H1 (cell line): ENCODE measurements at regions not wholly inside any gene's neighbourhood (a gene's known extent, or its start where the extent isn't known, plus 50 kb on each side); places are given as distances from the start of the nearest gene placed in this dataset.

ENCODE experiments used
- CTCF ChIA-PET: fragments of 300-600 bp; sonication (Branson Sonifier 250); formaldehyde crosslinking; loops from one replicate; lab custom pipeline; 2021; ENCODE audit not compliant: partially characterized antibody; lab: Charles Lee
- POLR2A ChIA-PET: fragments of 300-600 bp; sonication (Branson Sonifier 250); formaldehyde crosslinking; loops from one replicate; lab custom pipeline; 2021; ENCODE audit warnings: inconsistent platforms; ENCODE audit not compliant: partially characterized antibody; lab: Charles Lee
- DNase-seq, 2 experiments: peaks; one replicate each; pipeline versions ENCODE4 v3.0.0 to v3.0.0-alpha.2; 2010 to 2022; ENCODE audit warnings: low spot score in 2 of 2, low read depth in 1 of 2, mixed read lengths in 1 of 2
- FAIRE-seq: peaks from 2 replicates; lab custom pipeline; 2011; peaks lifted over from hg19 to GRCh38; lab: Jason Lieb, UNC
- H2AFZ ChIP-seq: 2 replicates; pipeline ENCODE4 v1.8.1; 2012; ENCODE audit warnings: low read length, inconsistent platforms
- H2AK5ac ChIP-seq: 2 replicates; pipeline ENCODE4 v1.6.1; 2013; ENCODE audit warnings: low read depth, low read length
- H2BK120ac ChIP-seq: replicated peaks from 2 replicates; pipeline ENCODE3; 2013; ENCODE audit warnings: low read depth, low read length, inconsistent platforms
- H2BK12ac ChIP-seq: 2 replicates; pipeline ENCODE4 v1.6.1; 2013; ENCODE audit warnings: low read depth, low read length
- H2BK15ac ChIP-seq: 2 replicates; pipeline ENCODE4 v1.6.1; 2013; ENCODE audit warnings: low read length
- H2BK20ac ChIP-seq: 2 replicates; pipeline ENCODE4 v1.6.1; 2013; ENCODE audit warnings: low read length
- H2BK5ac ChIP-seq: 2 replicates; pipeline ENCODE4 v1.6.1; 2013; ENCODE audit warnings: low read depth, low read length
- H3K14ac ChIP-seq: 2 replicates; pipeline ENCODE4 v1.6.1; 2013; ENCODE audit warnings: inconsistent platforms; ENCODE audit not compliant: insufficient read length
- H3K18ac ChIP-seq: 2 replicates; pipeline ENCODE4 v1.6.1; 2013; ENCODE audit warnings: low read length; ENCODE audit errors: extremely low read depth
- H3K23ac ChIP-seq: 2 replicates; pipeline ENCODE4 v1.6.1; 2013; ENCODE audit warnings: inconsistent platforms; ENCODE audit not compliant: insufficient read length
- H3K23me2 ChIP-seq: 2 replicates; pipeline ENCODE4 v1.6.1; 2013; ENCODE audit warnings: low read depth, low read length
- H3K27ac ChIP-seq: 2 replicates; pipeline ENCODE4 v1.6.1; 2011; ENCODE audit warnings: low read depth, low read length, inconsistent platforms
- H3K27me3 ChIP-seq, 4 experiments: replicated peaks in 1 of 4; 1 replicate in 1 of 4; 2 replicates in 3 of 4; pipeline versions ENCODE4 v1.6.1 to v1.8.1; 2011 to 2013; ENCODE audit warnings: low read length in 3 of 4, mild to moderate bottlenecking in 3 of 4, inconsistent platforms in 2 of 4, mixed read lengths in 2 of 4, moderate library complexity in 1 of 4; ENCODE audit not compliant: control insufficient read depth in 3 of 4, insufficient read depth in 3 of 4; ENCODE audit errors: extremely low read depth in 1 of 4
- H3K36me3 ChIP-seq, 4 experiments: 2 replicates each; pipeline versions ENCODE4 v1.6.1 to v1.8.1; 2011 to 2013; ENCODE audit warnings: mild to moderate bottlenecking in 4 of 4, low read length in 3 of 4, moderate library complexity in 2 of 4, control low read depth in 1 of 4, inconsistent platforms in 1 of 4; ENCODE audit not compliant: insufficient read depth in 4 of 4, control insufficient read depth in 2 of 4
- H3K4ac ChIP-seq: replicated peaks from 2 replicates; pipeline ENCODE3; 2013; ENCODE audit warnings: low read length, low read depth, mixed read lengths, inconsistent platforms; ENCODE audit not compliant: insufficient read length
- H3K4me1 ChIP-seq, 4 experiments: replicated peaks in 1 of 4; 1 replicate in 1 of 4; 2 replicates in 3 of 4; pipeline versions ENCODE4 v1.6.1 to v1.8.1; 2011 to 2013; ENCODE audit warnings: low read length in 3 of 4, inconsistent platforms in 2 of 4, mixed read lengths in 1 of 4; ENCODE audit not compliant: insufficient read depth in 4 of 4, control insufficient read depth in 3 of 4
- H3K4me2 ChIP-seq, 2 experiments: 2 replicates each; pipeline versions ENCODE4 v1.6.1 to v1.8.1; 2011 to 2013; ENCODE audit warnings: low read depth in 2 of 2, low read length in 2 of 2, control low read depth in 1 of 2, inconsistent platforms in 1 of 2, mild to moderate bottlenecking in 1 of 2; ENCODE audit not compliant: insufficient read depth in 1 of 2
- H3K4me3 ChIP-seq, 4 experiments: fragments of 200-600, 300-600 bp in 1 of 4; sonication (generic), shearing (Covaris generic), sonication (Bioruptor Twin) in 1 of 4; 2 replicates each; pipeline versions ENCODE4 v1.5.1 to v1.8.1; 2011 to 2016; ENCODE audit warnings: low read length in 4 of 4, low read depth in 3 of 4, control low read depth in 2 of 4, inconsistent platforms in 2 of 4, mild to moderate bottlenecking in 2 of 4, mixed read lengths in 1 of 4, moderate library complexity in 1 of 4; ENCODE audit not compliant: insufficient read depth in 2 of 4; ENCODE audit errors: extremely low read depth in 1 of 4
- H3K56ac ChIP-seq: replicated peaks from 2 replicates; pipeline ENCODE3; 2013; ENCODE audit warnings: low read depth, mild to moderate bottlenecking, mixed read lengths, low read length, inconsistent platforms; ENCODE audit not compliant: insufficient read length
- H3K79me1 ChIP-seq: 2 replicates; pipeline ENCODE4 v1.6.1; 2013; ENCODE audit warnings: low read depth, low read length, control low read depth
- H3K79me2 ChIP-seq, 2 experiments: 2 replicates each; pipeline versions ENCODE4 v1.6.1 to v1.8.1; 2012 to 2013; ENCODE audit warnings: low read length in 2 of 2, mild to moderate bottlenecking in 2 of 2, inconsistent platforms in 1 of 2; ENCODE audit not compliant: insufficient read depth in 2 of 2, control insufficient read depth in 1 of 2
- H3K9ac ChIP-seq, 4 experiments: replicated peaks in 1 of 4; 1 replicate in 1 of 4; 2 replicates in 3 of 4; pipeline versions ENCODE4 v1.6.1 to v1.8.1; 2011 to 2013; ENCODE audit warnings: low read depth in 3 of 4, low read length in 3 of 4, control low read depth in 2 of 4, mild to moderate bottlenecking in 2 of 4, moderate library complexity in 2 of 4, inconsistent platforms in 1 of 4; ENCODE audit errors: extremely low read depth in 1 of 4
- H3K9me3 ChIP-seq, 2 experiments: 2 replicates each; pipeline versions ENCODE4 v1.6.1 to v1.8.1; 2012 to 2013; ENCODE audit warnings: mild to moderate bottlenecking in 2 of 2, moderate library complexity in 2 of 2, control low read depth in 1 of 2, inconsistent platforms in 1 of 2, low read depth in 1 of 2, low read length in 1 of 2, mixed read lengths in 1 of 2; ENCODE audit not compliant: insufficient read depth in 2 of 2
- H4K20me1 ChIP-seq, 2 experiments: replicated peaks in 1 of 2; 2 replicates each; pipeline versions ENCODE3 to v1.8.1; 2011 to 2013; ENCODE audit warnings: inconsistent platforms in 2 of 2, low read length in 2 of 2, mild to moderate bottlenecking in 1 of 2; ENCODE audit not compliant: insufficient read depth in 2 of 2, control insufficient read depth in 1 of 2
- H4K5ac ChIP-seq: 2 replicates; pipeline ENCODE4 v1.6.1; 2013; ENCODE audit warnings: low read length, low read depth, mixed read lengths, inconsistent platforms; ENCODE audit not compliant: insufficient read length
- H4K8ac ChIP-seq: 2 replicates; pipeline ENCODE4 v1.8.0; 2013; ENCODE audit warnings: mild to moderate bottlenecking, moderate library complexity, low read length, inconsistent platforms; ENCODE audit not compliant: insufficient read depth; ENCODE audit errors: extremely low read depth
- H4K91ac ChIP-seq: replicated peaks from 2 replicates; pipeline ENCODE3; 2013; ENCODE audit warnings: low read length, mixed read lengths, inconsistent platforms; ENCODE audit not compliant: insufficient read length
- BRCA1 ChIP-seq: IDR thresholded peaks from 2 replicates; pipeline ENCODE4 v1.6.1; 2012; ENCODE audit warnings: low read depth, low read length, improper control_type of control experiment
- CBX5 ChIP-seq: fragments of 300-800, 300-1000 bp; sonication (generic); IDR thresholded peaks from 2 replicates; pipeline ENCODE4 v1.7.1; 2016; ENCODE audit warnings: antibody characterized with exemption, low read length, low read depth
- EGR1 ChIP-seq: IDR thresholded peaks from 2 replicates; pipeline ENCODE4 v1.6.1; 2011; ENCODE audit warnings: low read depth, low read length, borderline replicate concordance
- KDM1A ChIP-seq: fragments of 200-600, 300-600 bp; sonication (generic); IDR thresholded peaks from 2 replicates; pipeline ENCODE4 v1.7.1; 2016; ENCODE audit warnings: mild to moderate bottlenecking, low read length, borderline replicate concordance
- POLR2A ChIP-seq, 2 experiments: IDR thresholded peaks; 1 replicate in 1 of 2; 2 replicates in 1 of 2; pipeline ENCODE4 v1.6.1; 2011; ENCODE audit warnings: low read depth in 2 of 2, low read length in 2 of 2, mild to moderate bottlenecking in 2 of 2; ENCODE audit errors: control extremely low read depth in 1 of 2
- SP2 ChIP-seq: IDR thresholded peaks from 2 replicates; pipeline ENCODE4 v1.6.1; 2012; ENCODE audit warnings: mild to moderate bottlenecking, low read length, inconsistent platforms
- WGBS, 2 experiments: shearing (Covaris generic) in 1 of 2; methylation state at CpG; one replicate each; pipeline versions ENCODE4 v1.1.6 to v1.1.7; 2013 to 2015; ENCODE audit warnings: low lambda C conversion rate in 2 of 2, mixed read lengths in 2 of 2, inconsistent platforms in 1 of 2, low coverage in 1 of 2, missing lambda C conversion rate in 1 of 2; ENCODE audit not compliant: insufficient replicate concordance in 2 of 2, insufficient coverage in 1 of 2, insufficient read length in 1 of 2; ENCODE audit errors: extremely low coverage in 1 of 2, missing lambda C conversion rate in 1 of 2; 5-methylcytosine and 5-hydroxymethylcytosine counted together
- TF ChIP-seq, protein P1 (sequence below), 3 experiments: IDR thresholded peaks; 1 replicate in 2 of 3; 2 replicates in 1 of 3; pipeline versions ENCODE4 v1.5.1 to v1.6.1; 2011; ENCODE audit warnings: low read length in 3 of 3, mild to moderate bottlenecking in 3 of 3, inconsistent platforms in 2 of 3, low read depth in 1 of 3, moderate library complexity in 1 of 3; ENCODE audit not compliant: insufficient read depth in 1 of 3; ENCODE audit errors: control extremely low read depth in 1 of 3

DNA sequence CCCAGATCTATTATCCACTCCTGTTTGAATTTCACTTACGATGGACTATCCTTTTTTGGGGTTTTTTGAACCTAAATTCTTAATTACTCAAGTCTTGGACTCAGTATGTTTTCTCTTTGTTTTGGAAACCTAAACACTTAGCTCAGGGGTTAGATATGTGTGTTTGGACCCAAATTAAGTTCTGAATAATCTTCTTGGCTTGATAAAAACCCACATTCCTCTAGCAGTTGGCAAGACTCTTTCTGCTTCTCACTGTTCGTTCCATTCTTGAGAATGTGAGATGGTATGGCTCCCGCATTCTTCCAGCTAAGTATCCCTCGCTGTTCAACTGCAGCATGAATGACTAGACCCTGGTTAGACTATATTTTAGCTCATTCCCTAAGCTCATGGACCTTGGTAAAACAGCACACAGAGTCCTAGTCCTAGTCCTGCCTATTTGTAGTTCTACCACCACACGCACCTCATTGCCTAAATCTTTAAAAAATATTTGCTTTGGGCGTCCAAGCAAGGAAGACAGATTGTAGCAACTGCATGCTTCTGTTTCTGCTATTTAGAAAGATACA is 860.0 kb downstream of the RPS29 start:
- CTCF ChIA-PET = interaction anchor here (0.6 kb wide), 1 partner anchor 250 kb away, joined by 3 read pairs; no protein-coding TSS in a partner anchor
- no peak overlapping the region for H3K4me3 ChIP-seq
- H2BK12ac ChIP-seq = no peak overlapping the region
- H3K9ac ChIP-seq = no peak overlapping the region
- no peaks in the 10 kb centered on the region for H3K79me2 ChIP-seq
- no peaks in the 10 kb centered on the region for H3K23me2 ChIP-seq
- no peak overlapping the region for H2BK5ac ChIP-seq
- POLR2A ChIA-PET = no interaction called here
- no peak overlapping the region for H3K4ac ChIP-seq
- no peaks in the 10 kb centered on the region for H3K9me3 ChIP-seq
- H2AFZ ChIP-seq = peak overlapping the region; percentile 72; the same call in 1 of the 2 replicates
- H3K27me3 ChIP-seq = no peaks in the 10 kb centered on the region
- H3K4me1 ChIP-seq = no peaks in the 10 kb centered on the region
- no peaks in the 10 kb centered on the region for H3K79me1 ChIP-seq
- H4K5ac ChIP-seq = no peak overlapping the region
- no peak overlapping the region for H3K14ac ChIP-seq
- WGBS, 2 experiments = 85% methylated on average over 6 of the region's 6 CpGs; no CpG with 5 or more reads in 1 of the 2 experiments
- H3K36me3 ChIP-seq = no peaks in the 10 kb centered on the region
- no peaks in the 10 kb centered on the region for H4K20me1 ChIP-seq
- no peak overlapping the region for H3K27ac ChIP-seq
- DNase-seq (no peak), FAIRE-seq (no peak)
- no peak overlapping the region for H4K8ac ChIP-seq
- no peak for TF ChIP-seq BRCA1
- TF ChIP-seq, protein P1, sequence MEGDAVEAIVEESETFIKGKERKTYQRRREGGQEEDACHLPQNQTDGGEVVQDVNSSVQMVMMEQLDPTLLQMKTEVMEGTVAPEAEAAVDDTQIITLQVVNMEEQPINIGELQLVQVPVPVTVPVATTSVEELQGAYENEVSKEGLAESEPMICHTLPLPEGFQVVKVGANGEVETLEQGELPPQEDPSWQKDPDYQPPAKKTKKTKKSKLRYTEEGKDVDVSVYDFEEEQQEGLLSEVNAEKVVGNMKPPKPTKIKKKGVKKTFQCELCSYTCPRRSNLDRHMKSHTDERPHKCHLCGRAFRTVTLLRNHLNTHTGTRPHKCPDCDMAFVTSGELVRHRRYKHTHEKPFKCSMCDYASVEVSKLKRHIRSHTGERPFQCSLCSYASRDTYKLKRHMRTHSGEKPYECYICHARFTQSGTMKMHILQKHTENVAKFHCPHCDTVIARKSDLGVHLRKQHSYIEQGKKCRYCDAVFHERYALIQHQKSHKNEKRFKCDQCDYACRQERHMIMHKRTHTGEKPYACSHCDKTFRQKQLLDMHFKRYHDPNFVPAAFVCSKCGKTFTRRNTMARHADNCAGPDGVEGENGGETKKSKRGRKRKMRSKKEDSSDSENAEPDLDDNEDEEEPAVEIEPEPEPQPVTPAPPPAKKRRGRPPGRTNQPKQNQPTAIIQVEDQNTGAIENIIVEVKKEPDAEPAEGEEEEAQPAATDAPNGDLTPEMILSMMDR (IDR thresholded peaks at IDR 0.05; ENCODE audit: control extremely low read depth in 1 of 3, insufficient read depth in 1 of 3, low read depth in 1 of 3, low read length in 3 of 3) = no peak
- TF ChIP-seq POLR2A (IDR thresholded peaks at IDR 0.05; ENCODE audit: control extremely low read depth in 1 of 2, low read depth in 2 of 2, low read length in 2 of 2) = no peak
- TF ChIP-seq KDM1A = no peak
- no peak for TF ChIP-seq EGR1
- no peak for TF ChIP-seq SP2
- no peak for TF ChIP-seq CBX5
- no peak overlapping the region for H2BK15ac ChIP-seq
- H3K4me2 ChIP-seq = no peak overlapping the region
- no peak overlapping the region for H2AK5ac ChIP-seq
- H2BK20ac ChIP-seq = no peak overlapping the region
- H3K56ac ChIP-seq = no peak overlapping the region
- no peak overlapping the region for H3K23ac ChIP-seq
- no peak overlapping the region for H3K18ac ChIP-seq
- no peak overlapping the region for H2BK120ac ChIP-seq
- no peak overlapping the region for H4K91ac ChIP-seq
